H1 (cell line): ENCODE measurements at regions not wholly inside any gene's neighbourhood (a gene's known extent, or its start where the extent isn't known, plus 50 kb on each side); places are given as distances from the start of the nearest gene placed in this dataset.

Experiments used
- CBX8 ChIP-seq: fragments of 300-800, 300-1000 bp; sonication (generic); IDR thresholded peaks from 2 replicates; pipeline ENCODE4 v1.7.1; 2016; ENCODE audit warnings: low read depth, low read length, borderline replicate concordance
- EP300 ChIP-seq, 2 experiments: IDR thresholded peaks; 1 replicate in 1 of 2; 2 replicates in 1 of 2; pipeline ENCODE4 v1.6.1; 2011 to 2012; ENCODE audit warnings: low read depth in 2 of 2, low read length in 2 of 2, mild to moderate bottlenecking in 2 of 2, borderline replicate concordance in 1 of 2, inconsistent platforms in 1 of 2, moderate library complexity in 1 of 2
- MAFK ChIP-seq: IDR thresholded peaks from 2 replicates; pipeline ENCODE4 v1.6.1; 2012; ENCODE audit warnings: low read depth, mild to moderate bottlenecking, improper control_type of control experiment, low read length
- NRF1 ChIP-seq: IDR thresholded peaks from 2 replicates; pipeline ENCODE4 v1.6.1; 2011; ENCODE audit warnings: mild to moderate bottlenecking, low read depth, low read length, improper control_type of control experiment
- SAP30 ChIP-seq: fragments of 300-600 bp; sonication (generic); IDR thresholded peaks from 2 replicates; pipeline ENCODE4 v1.7.1; 2012; ENCODE audit warnings: low read length, moderate library complexity, mild to moderate bottlenecking, inconsistent platforms; ENCODE audit not compliant: insufficient read depth, insufficient replicate concordance
- SIX5 ChIP-seq: IDR thresholded peaks from 2 replicates; pipeline ENCODE4 v1.6.1; 2011; ENCODE audit warnings: mild to moderate bottlenecking, low read depth, low read length
- SP4 ChIP-seq: IDR thresholded peaks from 2 replicates; pipeline ENCODE4 v1.6.1; 2012; ENCODE audit warnings: low read length, inconsistent platforms

- TF ChIP-seq SP4 (no peak), MAFK (no peak), EP300 (IDR thresholded peaks at IDR 0.05; ENCODE audit: borderline replicate concordance in 1 of 2, low read depth in 2 of 2, low read length in 2 of 2) (no peak), SAP30 (no peak), NRF1 (no peak), CBX8 (no peak), SIX5 (no peak)
- TF ChIP-seq, all 59 proteins: peak for 0
Measured at GRCh38 chr6:141587482-141588266, 545.1 kb upstream of the GJE1 start (continued).
